ENCODE measurements at regions not wholly inside any gene's neighbourhood (a gene's known extent, or its start where the extent isn't known, plus 50 kb on each side); places are given as distances from the start of the nearest gene placed in this dataset.

GRCh38 chr4:111997785-111998184 is 147.5 kb upstream of the FAM241A start:
- no peak overlapping the region for H4K91ac ChIP-seq (replicated peaks; ENCODE audit: insufficient read length, low read length)
- 0 out of 7 replicates have a peak, but pooled peaks cover 0 to 2% (median 0%) of the 10 kb centered on the region in 4 experiments for H3K4me1 ChIP-seq (replicated peaks in 1 of 4; ENCODE audit: control insufficient read depth in 3 of 4, insufficient read depth in 4 of 4, low read length in 3 of 4)
- no peak overlapping the region for H3K9ac ChIP-seq (replicated peaks in 1 of 4; ENCODE audit: extremely low read depth in 1 of 4, low read depth in 3 of 4, low read length in 3 of 4)
- no peak overlapping the region for H2BK15ac ChIP-seq (ENCODE audit: low read length)
- no peaks in the 10 kb centered on the region for H3K79me1 ChIP-seq (ENCODE audit: low read depth, low read length)
- H3K9me3 ChIP-seq (ENCODE audit: insufficient read depth in 2 of 2, low read depth in 1 of 2, low read length in 1 of 2), result no peaks in the 10 kb centered on the region
- H3K4me3 ChIP-seq (ENCODE audit: extremely low read depth in 1 of 4, insufficient read depth in 2 of 4, low read depth in 3 of 4, low read length in 4 of 4), result no peak overlapping the region
- H4K20me1 ChIP-seq (replicated peaks in 1 of 2; ENCODE audit: control insufficient read depth in 1 of 2, insufficient read depth in 2 of 2, low read length in 2 of 2), result no peaks in the 10 kb centered on the region
- H3K23ac ChIP-seq (ENCODE audit: insufficient read length), result no peak overlapping the region
- no peak overlapping the region for H2AFZ ChIP-seq (ENCODE audit: low read length)
- H2BK5ac ChIP-seq (ENCODE audit: low read depth, low read length), result no peak overlapping the region
- DNase-seq (ENCODE audit: low read depth in 1 of 2, low spot score in 2 of 2) (no peak), FAIRE-seq (no peak)
- 83% methylated on average over 4 of the region's 4 CpGs; no CpG with 5 or more reads in 1 of the 2 experiments for WGBS, 2 experiments (ENCODE audit: extremely low coverage in 1 of 2, insufficient coverage in 1 of 2, insufficient read length in 1 of 2, insufficient replicate concordance in 2 of 2, low coverage in 1 of 2, low lambda C conversion rate in 2 of 2, missing lambda C conversion rate in 1 of 2)
- TF ChIP-seq CBX8 (IDR thresholded peaks at IDR 0.05; ENCODE audit: borderline replicate concordance, low read depth, low read length) (no peak), YY1 (IDR thresholded peaks at IDR 0.05; ENCODE audit: low read depth, low read length) (no peak), TAF1 (IDR thresholded peaks at IDR 0.05; ENCODE audit: low read depth, low read length) (no peak), KDM5A (IDR thresholded peaks at IDR 0.05; ENCODE audit: low read length) (no peak), SP4 (IDR thresholded peaks at IDR 0.05; ENCODE audit: low read length) (no peak), FOSL1 (IDR thresholded peaks at IDR 0.05; ENCODE audit: insufficient read depth, low read depth, low read length) (no peak), GABPA (IDR thresholded peaks at IDR 0.05; ENCODE audit: borderline replicate concordance, insufficient read depth, low read length) (no peak), CTCF (IDR thresholded peaks at IDR 0.05; ENCODE audit: control extremely low read depth in 1 of 3, insufficient read depth in 1 of 3, low read depth in 1 of 3, low read length in 3 of 3) (no peak), JUN (IDR thresholded peaks at IDR 0.05; ENCODE audit: low read depth, low read length) (no peak)
- H3K27me3 ChIP-seq (replicated peaks in 1 of 4; ENCODE audit: control insufficient read depth in 3 of 4, extremely low read depth in 1 of 4, insufficient read depth in 3 of 4, low read length in 3 of 4), result no peaks in the 10 kb centered on the region
- ChIA-PET CTCF (ENCODE audit: partially characterized antibody) (interaction anchor here (0.9 to 3.4 kb wide), 3 partner anchors 13 to 35 kb away, joined by 3 to 16 read pairs (median 6); no protein-coding TSS in a partner anchor), POLR2A (ENCODE audit: partially characterized antibody) (no interaction called here)
- no peak overlapping the region for H3K14ac ChIP-seq (ENCODE audit: insufficient read length)
- H2BK12ac ChIP-seq (ENCODE audit: low read depth, low read length), result no peak overlapping the region
- no peak overlapping the region for H3K27ac ChIP-seq (ENCODE audit: low read depth, low read length)
- no peak overlapping the region for H2BK120ac ChIP-seq (replicated peaks; ENCODE audit: low read depth, low read length)
- no peak overlapping the region for H3K56ac ChIP-seq (replicated peaks; ENCODE audit: insufficient read length, low read depth, low read length)
- H4K5ac ChIP-seq (ENCODE audit: insufficient read length, low read depth, low read length), result no peak overlapping the region
- H2BK20ac ChIP-seq (ENCODE audit: low read length), result no peak overlapping the region
- H2AK5ac ChIP-seq (ENCODE audit: low read depth, low read length), result no peak overlapping the region
- no peaks in the 10 kb centered on the region for H3K23me2 ChIP-seq (ENCODE audit: low read depth, low read length)
- H3K36me3 ChIP-seq (ENCODE audit: control insufficient read depth in 2 of 4, insufficient read depth in 4 of 4, low read length in 3 of 4), result no peaks in the 10 kb centered on the region
- no peaks in the 10 kb centered on the region for H3K79me2 ChIP-seq (ENCODE audit: control insufficient read depth in 1 of 2, insufficient read depth in 2 of 2, low read length in 2 of 2)
- H3K4ac ChIP-seq (replicated peaks; ENCODE audit: insufficient read length, low read depth, low read length), result no peak overlapping the region
- H4K8ac ChIP-seq (ENCODE audit: extremely low read depth, insufficient read depth, low read length), result no peak overlapping the region
- H3K18ac ChIP-seq (ENCODE audit: extremely low read depth, low read length), result no peak overlapping the region
- H3K4me2 ChIP-seq (ENCODE audit: insufficient read depth in 1 of 2, low read depth in 2 of 2, low read length in 2 of 2), result no peak overlapping the region
